GM18907 (cell line): ENCODE measurements at regions not wholly inside any gene's neighbourhood (a gene's known extent, or its start where the extent isn't known, plus 50 kb on each side); places are given as distances from the start of the nearest gene placed in this dataset.

Experiments
- ATAC-seq: cut with Tn5 transposase; IDR thresholded peaks from one replicate; pipeline ENCODE4 v1.9.1; 2021; ENCODE audit warnings: mild to moderate bottlenecking, moderate library complexity; ENCODE audit not compliant: unreplicated experiment

DNA sequence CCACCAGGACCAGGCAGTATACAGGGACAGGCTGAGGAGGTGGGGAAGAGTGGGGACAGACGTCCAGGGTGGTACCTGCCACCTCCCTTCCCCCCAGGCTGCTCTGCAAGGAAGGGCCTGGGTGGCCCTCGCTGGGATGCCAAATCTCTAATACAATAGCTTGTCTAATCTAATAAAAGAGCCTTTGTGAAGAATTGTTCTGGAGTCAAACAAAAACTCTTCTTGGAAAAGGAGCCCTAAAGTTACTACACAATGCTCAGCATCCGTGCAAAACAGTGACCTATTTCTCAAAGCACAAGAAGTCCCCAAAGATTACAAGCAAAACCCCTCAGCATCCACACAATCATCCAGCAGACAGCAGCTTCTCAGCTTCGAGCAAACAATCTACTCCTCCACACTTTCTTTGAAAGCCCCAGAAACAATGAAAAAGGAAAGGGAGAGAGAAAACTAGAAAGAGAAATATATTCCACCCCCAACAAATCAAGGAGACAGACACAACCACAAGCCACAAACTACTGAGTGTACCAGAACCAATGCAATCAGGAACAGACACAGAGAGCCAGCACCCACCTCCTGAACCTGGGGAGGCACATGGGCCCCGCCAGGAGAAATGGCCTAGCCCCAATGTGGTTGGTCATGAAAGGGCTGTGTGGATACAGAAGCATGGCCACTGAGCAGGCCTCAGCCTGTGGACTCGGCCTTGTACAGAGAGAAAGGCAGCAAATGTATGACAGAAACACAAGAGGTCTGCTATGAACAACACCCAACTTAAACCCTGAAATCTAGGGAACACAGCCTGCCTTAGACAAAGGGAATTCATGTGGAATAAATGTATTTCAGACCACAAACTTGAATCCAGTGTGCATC, 177.1 kb upstream of the CHRNA7 start:
- no peak for ATAC-seq

GRCh38 chr15:31856581-31856980, 173.7 kb upstream of the CHRNA7 start:
- no peak for ATAC-seq

DNA sequence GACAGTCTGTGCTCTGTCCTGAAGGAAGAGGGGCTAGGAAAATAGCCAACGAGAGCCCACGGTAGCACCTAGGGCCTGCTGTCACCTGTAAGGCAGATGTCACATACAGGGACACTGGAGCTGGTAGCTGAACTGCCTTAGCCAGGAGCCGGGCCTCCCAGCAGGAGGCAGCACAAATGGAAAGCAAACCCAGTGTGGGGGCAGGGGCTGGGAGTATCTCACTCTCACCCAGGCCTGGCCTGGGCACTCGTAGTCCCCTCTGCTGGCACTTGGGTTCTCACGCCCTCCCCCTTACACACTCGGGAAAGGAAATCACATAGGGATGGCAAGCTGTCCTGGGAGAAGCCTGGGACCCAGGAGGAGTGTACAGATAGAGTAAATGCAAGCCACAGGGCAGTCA, 173.1 kb upstream of the CHRNA7 start:
- no peak for ATAC-seq

DNA sequence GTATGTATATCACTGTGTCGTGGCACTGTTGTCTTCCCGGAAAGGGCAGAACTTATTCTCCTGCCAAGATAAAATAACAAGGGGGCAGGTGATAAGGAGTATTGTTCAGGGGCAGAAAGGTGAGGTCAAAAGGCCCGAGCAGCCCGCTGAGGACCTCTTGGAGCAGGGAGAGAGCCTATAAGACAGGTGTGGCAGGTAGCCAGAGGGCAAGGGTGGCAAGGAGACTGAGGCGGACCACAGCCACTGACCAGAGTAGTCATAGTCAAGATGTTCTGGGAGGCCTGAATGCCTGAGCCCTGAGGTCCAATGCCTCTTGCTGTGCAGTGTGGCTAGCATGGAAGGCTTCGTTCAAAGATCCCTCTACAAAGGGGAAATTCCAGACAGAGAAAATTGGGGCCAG, 172.3 kb upstream of the CHRNA7 start:
- no peak for ATAC-seq

GRCh38 chr15:31866248-31866647, 164.1 kb upstream of the CHRNA7 start:
- ATAC-seq: no peak

DNA sequence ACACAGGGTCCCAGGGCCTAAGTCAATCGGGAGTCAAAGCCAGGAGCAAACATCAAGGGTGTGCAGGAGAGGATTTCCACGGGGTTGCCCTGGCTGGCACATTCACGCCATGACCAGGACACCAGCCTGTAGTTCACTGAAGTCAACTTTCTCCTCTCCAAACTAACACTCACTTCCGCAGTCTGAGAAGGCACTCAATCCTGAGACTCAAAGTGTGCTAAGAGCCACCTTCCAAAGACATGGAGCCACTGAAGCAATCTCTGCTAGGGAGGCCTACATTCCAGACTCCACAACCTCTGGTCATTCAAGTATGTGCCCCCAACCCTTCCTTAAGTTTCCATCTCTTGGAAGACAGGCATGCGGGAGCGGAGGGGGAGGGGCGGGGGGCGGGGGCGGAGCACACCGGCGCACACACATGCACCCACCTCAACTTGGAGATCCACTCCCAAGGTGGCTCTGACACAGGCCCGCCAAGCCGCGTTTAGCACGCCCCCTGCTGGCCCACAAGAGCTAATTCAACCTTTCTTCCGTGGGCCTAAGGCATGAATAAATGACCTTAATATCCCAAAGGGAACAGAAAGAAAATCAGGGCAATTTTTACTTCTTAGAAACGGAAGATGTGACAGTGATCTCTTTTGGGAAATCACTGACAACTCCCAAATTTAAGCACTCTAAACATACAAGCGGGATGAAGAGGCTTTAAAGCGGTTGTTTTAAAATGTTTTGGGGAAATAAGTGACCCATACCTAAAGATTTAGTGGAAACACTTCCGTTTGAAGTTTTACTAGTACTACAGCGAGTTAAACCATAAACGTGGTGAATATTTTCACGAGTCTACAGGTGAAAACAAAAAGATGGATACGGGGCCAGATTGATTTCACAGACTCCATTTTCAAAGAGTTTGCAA, 162.5 kb upstream of the CHRNA7 start:
- no peak for ATAC-seq

GRCh38 chr15:31869686-31870307, 160.5 kb upstream of the CHRNA7 start:
- peak; percentile 11 for ATAC-seq

- peak; percentile 92 for ATAC-seq
Observed at GRCh38 chr15:31870328-31871165, 159.8 kb upstream of the CHRNA7 start, which contains the start of gene OTUD7A. TSS of gene OTUD7A (minus strand) at chr15:31870673.

- no peak for ATAC-seq
Observed at GRCh38 chr15:31871166-31871886, 159.0 kb upstream of the CHRNA7 start.

DNA sequence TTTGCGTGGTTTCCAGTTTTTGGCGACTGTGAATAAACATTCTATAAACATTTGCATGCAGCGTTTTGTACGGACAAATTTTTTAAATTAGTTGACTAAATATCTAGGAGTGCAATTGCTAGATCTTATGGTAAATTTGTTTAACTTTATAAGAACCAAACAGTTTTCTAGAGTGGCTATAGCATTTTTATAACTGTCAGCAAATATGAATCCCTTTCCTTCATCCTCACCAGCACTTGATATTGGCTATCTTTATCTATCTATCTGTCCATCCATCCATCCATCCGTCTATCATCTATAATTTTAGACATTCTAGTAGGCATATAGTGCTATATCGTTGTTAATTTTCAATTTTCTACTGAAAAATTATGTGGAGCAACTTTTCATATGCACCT, 158.4 kb upstream of the CHRNA7 start:
- ATAC-seq: no peak

DNA sequence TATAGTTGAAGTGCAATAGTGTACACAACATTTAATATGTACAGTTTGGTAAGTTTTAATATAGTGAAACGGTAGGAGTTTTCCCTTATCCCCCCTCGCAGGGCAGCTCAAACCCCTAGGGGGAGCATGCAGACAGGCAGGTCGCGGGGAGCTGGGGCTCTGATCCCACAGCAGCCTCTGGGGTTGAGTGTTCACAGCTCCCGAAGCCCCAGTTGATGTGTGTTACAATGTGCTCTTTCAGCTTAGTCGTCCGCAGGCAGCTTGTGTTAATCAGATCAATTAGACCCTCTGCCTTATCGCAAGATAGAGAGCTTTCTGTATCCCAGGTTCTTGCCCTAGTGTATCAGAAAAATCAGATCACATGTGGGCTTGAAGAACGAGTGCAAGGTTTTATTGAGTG, 143.1 kb upstream of the CHRNA7 start:
- no peak for ATAC-seq

- ATAC-seq: no peak
Observed at GRCh38 chr15:31892513-31892912, 137.8 kb upstream of the CHRNA7 start.

- no peak for ATAC-seq
Observed at GRCh38 chr15:31893780-31894179, 136.5 kb upstream of the CHRNA7 start.

GRCh38 chr15:31897746-31898145, 132.6 kb upstream of the CHRNA7 start:
- ATAC-seq: no peak

GRCh38 chr15:31901501-31901900, 128.8 kb upstream of the CHRNA7 start:
- ATAC-seq: no peak

DNA sequence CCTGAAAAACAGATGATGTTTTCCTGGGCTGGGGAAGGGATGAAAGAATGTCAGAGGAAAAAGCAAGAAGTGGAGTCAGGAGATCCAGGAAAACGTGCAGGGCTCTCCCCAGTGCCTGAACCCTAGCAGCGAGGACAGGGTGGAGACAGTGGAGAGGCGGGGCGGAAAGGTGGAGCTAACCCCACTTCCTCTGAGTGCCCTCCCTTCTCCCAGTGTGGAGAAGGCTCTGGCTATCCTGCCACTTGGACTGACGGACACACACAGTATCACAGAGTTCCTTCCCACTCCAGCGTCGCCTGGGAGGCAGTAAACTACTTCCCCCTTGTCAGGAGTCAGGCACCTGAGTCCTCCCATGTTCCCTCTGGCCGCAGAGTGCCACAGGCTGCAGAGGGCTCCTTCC, 125.3 kb upstream of the CHRNA7 start:
- no peak for ATAC-seq

- no peak for ATAC-seq
Observed at GRCh38 chr15:31925541-31925940, 104.8 kb upstream of the CHRNA7 start.

GRCh38 chr15:31930967-31931366, 99.3 kb upstream of the CHRNA7 start:
- ATAC-seq: no peak

GRCh38 chr15:31932576-31932975, 97.7 kb upstream of the CHRNA7 start:
- no peak for ATAC-seq

GRCh38 chr15:31934821-31935220, 95.5 kb upstream of the CHRNA7 start:
- no peak for ATAC-seq
